Astrocyte (in vitro differentiated cells and primary cell): ENCODE measurements at regions not wholly inside any gene's neighbourhood (a gene's known extent, or its start where the extent isn't known, plus 50 kb on each side); places are given as distances from the start of the nearest gene placed in this dataset.

Experiments used
- CTCF ChIP-seq: IDR thresholded peaks from 2 replicates; pipeline ENCODE4 v1.5.1; 2011; ENCODE audit warnings: low read depth, mild to moderate bottlenecking, inconsistent platforms, low read length, moderate library complexity; ENCODE audit not compliant: insufficient read depth
- EZH2 ChIP-seq: IDR thresholded peaks from 2 replicates; pipeline ENCODE4 v1.6.1; 2012; ENCODE audit warnings: mild to moderate bottlenecking, low read length, inconsistent platforms; ENCODE audit not compliant: insufficient read depth

- TF ChIP-seq CTCF (no peak), EZH2 (no peak)
These were observed 108.8 kb downstream of the GYPC start for GRCh38 chr2:126764686-126765265.
